Breast epithelium (tissue), 4 donors: ENCODE measurements at regions not wholly inside any gene's neighbourhood (a gene's known extent, or its start where the extent isn't known, plus 50 kb on each side); places are given as distances from the start of the nearest gene placed in this dataset.

Source experiments
- DNase-seq, 2 donors: peaks; one replicate each; pipeline ENCODE4 v3.0.0-alpha.2; 2019; ENCODE audit warnings: low spot score in 2 of 2
- H3K27ac ChIP-seq, 2 donors: fragments of 200-600 bp; sonication (generic) in 1 of 2; one replicate each; pipeline ENCODE4 v1.5.1; 2016 to 2019; ENCODE audit warnings: mild to moderate bottlenecking in 1 of 2
- H3K27me3 ChIP-seq, 2 donors: fragments of 200-600 bp; sonication (generic) in 1 of 2; one replicate each; pipeline versions ENCODE4 v1.5.1 to v1.6.0; 2017 to 2019; ENCODE audit warnings: control low read depth in 1 of 2, mild to moderate bottlenecking in 1 of 2
- H3K36me3 ChIP-seq: fragments of 200-600 bp; one replicate; pipeline ENCODE4 v1.5.1; 2019
- H3K4me1 ChIP-seq, 2 donors: fragments of 200-600 bp; sonication (generic); one replicate each; pipeline ENCODE4 v1.5.1; 2016 to 2019; ENCODE audit warnings: control low read depth in 1 of 2
- H3K4me3 ChIP-seq, 3 donors: fragments of 200-600 bp; sonication (generic); 1 replicate in 2 of 3; 2 replicates in 1 of 3; pipeline ENCODE4 v1.5.1; 2016 to 2019; ENCODE audit warnings: mild to moderate bottlenecking in 3 of 3, moderate library complexity in 2 of 3
- H3K9me3 ChIP-seq, 2 donors: fragments of 200-600 bp; sonication (generic) in 1 of 2; one replicate each; pipeline ENCODE4 v1.5.1; 2016 to 2019; ENCODE audit warnings: control low read depth in 1 of 2
- CTCF ChIP-seq, 3 donors: fragments of 450-650 bp; IDR thresholded peaks; one replicate each; pipeline ENCODE4 v1.5.1; 2016 to 2017; ENCODE audit warnings: antibody characterized with exemption in 3 of 3, mild to moderate bottlenecking in 3 of 3, moderate library complexity in 3 of 3
- POLR2A ChIP-seq: fragments of 450-650 bp; IDR thresholded peaks from one replicate; pipeline ENCODE4 v1.6.1; 2016; ENCODE audit warnings: antibody characterized with exemption, mild to moderate bottlenecking, moderate library complexity
- POLR2AphosphoS5 ChIP-seq, 3 donors: sonication (generic); formaldehyde crosslinking; IDR thresholded peaks; one replicate each; pipeline ENCODE4 v1.6.1; 2017; ENCODE audit warnings: antibody characterized with exemption in 3 of 3
- intact Hi-C: fragments of 100-400 bp; cut with DNase I; formaldehyde crosslinking; loops from one replicate; pipeline ENCODE4 v1.15.1; 2023; ENCODE audit warnings: low total_unique reads

GRCh38 chr13:57036290-57036689 lies 104.4 kb upstream of the PRR20A start:
- no peaks in the 10 kb centered on the region for H3K27me3 ChIP-seq
- intact Hi-C loops, result no loop called here
- H3K4me1 ChIP-seq, result no peaks in the 10 kb centered on the region
- no peaks in the 10 kb centered on the region for H3K36me3 ChIP-seq
- DNase-seq, result no peak
- no peak overlapping the region for H3K4me3 ChIP-seq
- no peak overlapping the region for H3K27ac ChIP-seq
- TF ChIP-seq POLR2AphosphoS5 (IDR thresholded peaks at IDR 0.05), result no peak
- no peak for TF ChIP-seq CTCF (IDR thresholded peaks at IDR 0.05)
- H3K9me3 ChIP-seq, result no peaks in the 10 kb centered on the region

- intact Hi-C loops, result no loop called here
- no peaks in the 10 kb centered on the region for H3K36me3 ChIP-seq
Observed at GRCh38 chr13:57044910-57045309, 95.8 kb upstream of the PRR20A start.

GRCh38 chr13:57045826-57046546 lies 94.7 kb upstream of the PRR20A start:
- Histone ChIP-seq H3K4me3 (no peak overlapping the region), H3K9me3 (peaks cover 0 to 11% of the 10 kb centered on the region in 2 donors), H3K4me1 (no peaks in the 10 kb centered on the region), H3K36me3 (no peaks in the 10 kb centered on the region), H3K27ac (no peak overlapping the region), H3K27me3 (no peaks in the 10 kb centered on the region)
- DNase-seq, result no peak
- intact Hi-C loops, result no loop called here
- no peak for TF ChIP-seq CTCF (IDR thresholded peaks at IDR 0.05)
- TF ChIP-seq POLR2AphosphoS5 (IDR thresholded peaks at IDR 0.05), result no peak
- no peak for TF ChIP-seq POLR2A

More at GRCh38 chr13:57044910-57045309, 95.8 kb upstream of the PRR20A start:
- Histone ChIP-seq H3K27me3 (no peaks in the 10 kb centered on the region), H3K4me3 (no peak overlapping the region), H3K9me3 (peaks cover 0 to 5% of the 10 kb centered on the region in 2 donors), H3K4me1 (no peaks in the 10 kb centered on the region), H3K27ac (no peak overlapping the region)
- no peak for DNase-seq
- TF ChIP-seq POLR2A, result no peak
- no peak for TF ChIP-seq CTCF (IDR thresholded peaks at IDR 0.05)
- no peak for TF ChIP-seq POLR2AphosphoS5 (IDR thresholded peaks at IDR 0.05)

- intact Hi-C loops, result no loop called here
- H3K27me3 ChIP-seq, result no peaks in the 10 kb centered on the region
- H3K36me3 ChIP-seq, result no peaks in the 10 kb centered on the region
- H3K9me3 ChIP-seq, result no peaks in the 10 kb centered on the region
- no peak for DNase-seq
- no peak overlapping the region for H3K27ac ChIP-seq
- no peaks in the 10 kb centered on the region for H3K4me1 ChIP-seq
- H3K4me3 ChIP-seq, result no peak overlapping the region
- TF ChIP-seq CTCF (IDR thresholded peaks at IDR 0.05), result no peak
- TF ChIP-seq POLR2A, result no peak
- TF ChIP-seq POLR2AphosphoS5 (IDR thresholded peaks at IDR 0.05), result no peak
Observed at GRCh38 chr13:57056601-57057180, 84.0 kb upstream of the PRR20A start.

- Histone ChIP-seq H3K4me3 (no peak overlapping the region), H3K27me3 (no peaks in the 10 kb centered on the region), H3K36me3 (no peaks in the 10 kb centered on the region), H3K27ac (no peak overlapping the region), H3K4me1 (no peaks in the 10 kb centered on the region), H3K9me3 (no peaks in the 10 kb centered on the region)
- TF ChIP-seq POLR2A (no peak), POLR2AphosphoS5 (IDR thresholded peaks at IDR 0.05) (no peak), CTCF (IDR thresholded peaks at IDR 0.05) (no peak)
- intact Hi-C loops, result no loop called here
- DNase-seq, result no peak
Observed at GRCh38 chr13:57063007-57063406, 77.7 kb upstream of the PRR20A start.
